C4-2B (cell line): ENCODE measurements at regions not wholly inside any gene's neighbourhood (a gene's known extent, or its start where the extent isn't known, plus 50 kb on each side); places are given as distances from the start of the nearest gene placed in this dataset.

Experiments used
- H3K27ac ChIP-seq: fragments of 450-650 bp; 2 replicates; pipeline ENCODE4 v1.5.1; 2017
- ZFX ChIP-seq: fragments of 450-650 bp; IDR thresholded peaks from 2 replicates; pipeline ENCODE4 v1.6.1; 2017
- TF ChIP-seq, protein P1 (sequence below): fragments of 450-650 bp; conservative IDR thresholded peaks from 2 replicates; pipeline ENCODE4 v1.5.1; 2017; ENCODE audit warnings: mild to moderate bottlenecking

DNA sequence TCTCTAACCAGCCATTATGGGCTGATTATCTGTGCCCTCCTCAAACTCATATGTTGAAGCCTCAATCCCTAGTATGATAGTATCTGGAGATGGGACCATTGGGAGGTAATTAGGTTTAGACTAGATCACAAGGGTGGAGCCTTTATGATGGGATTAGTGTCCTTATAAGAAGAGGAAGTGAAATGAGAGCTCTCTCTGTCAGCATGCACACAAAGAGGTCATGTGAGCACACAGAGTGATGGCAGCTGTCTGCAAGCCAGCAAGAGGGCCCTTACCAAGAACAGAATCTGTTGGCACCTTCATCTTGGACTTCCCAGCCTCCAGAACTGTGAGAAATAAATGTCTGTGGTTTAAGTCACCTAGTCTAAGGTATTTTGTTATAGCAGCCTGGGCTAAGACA lies 101.9 kb downstream of the PCTP start:
- no peak overlapping the region for H3K27ac ChIP-seq
- TF ChIP-seq, protein P1, sequence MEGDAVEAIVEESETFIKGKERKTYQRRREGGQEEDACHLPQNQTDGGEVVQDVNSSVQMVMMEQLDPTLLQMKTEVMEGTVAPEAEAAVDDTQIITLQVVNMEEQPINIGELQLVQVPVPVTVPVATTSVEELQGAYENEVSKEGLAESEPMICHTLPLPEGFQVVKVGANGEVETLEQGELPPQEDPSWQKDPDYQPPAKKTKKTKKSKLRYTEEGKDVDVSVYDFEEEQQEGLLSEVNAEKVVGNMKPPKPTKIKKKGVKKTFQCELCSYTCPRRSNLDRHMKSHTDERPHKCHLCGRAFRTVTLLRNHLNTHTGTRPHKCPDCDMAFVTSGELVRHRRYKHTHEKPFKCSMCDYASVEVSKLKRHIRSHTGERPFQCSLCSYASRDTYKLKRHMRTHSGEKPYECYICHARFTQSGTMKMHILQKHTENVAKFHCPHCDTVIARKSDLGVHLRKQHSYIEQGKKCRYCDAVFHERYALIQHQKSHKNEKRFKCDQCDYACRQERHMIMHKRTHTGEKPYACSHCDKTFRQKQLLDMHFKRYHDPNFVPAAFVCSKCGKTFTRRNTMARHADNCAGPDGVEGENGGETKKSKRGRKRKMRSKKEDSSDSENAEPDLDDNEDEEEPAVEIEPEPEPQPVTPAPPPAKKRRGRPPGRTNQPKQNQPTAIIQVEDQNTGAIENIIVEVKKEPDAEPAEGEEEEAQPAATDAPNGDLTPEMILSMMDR = no peak
- no peak for TF ChIP-seq ZFX

DNA sequence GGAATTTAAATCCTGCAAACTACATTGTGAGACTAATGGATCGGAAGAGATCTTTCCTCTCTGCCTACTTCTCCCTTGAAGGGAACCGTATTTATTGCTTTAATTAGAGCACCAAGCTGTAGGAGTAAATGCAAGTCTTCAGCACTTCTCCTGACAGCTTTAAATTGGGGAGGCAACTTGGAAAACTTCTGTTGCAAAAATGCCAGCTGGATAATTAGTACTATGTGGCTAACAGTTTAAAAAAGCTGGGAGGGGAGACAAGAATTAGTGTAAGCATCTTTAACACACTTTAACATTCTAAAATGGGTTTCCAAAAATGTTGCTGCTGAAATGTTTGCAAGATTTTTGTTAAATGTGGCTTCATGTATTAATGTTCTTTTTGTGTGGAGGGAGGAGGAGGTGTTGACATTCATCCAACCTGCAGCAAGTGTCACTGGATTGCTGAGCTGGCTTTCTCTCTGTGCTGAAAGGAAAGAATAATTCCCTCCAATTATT lies 108.5 kb downstream of the PCTP start:
- TF ChIP-seq, protein P1 = no peak
- TF ChIP-seq ZFX = no peak
- no peak overlapping the region for H3K27ac ChIP-seq

GRCh38 chr17:55865072-55865762 lies 114.4 kb downstream of the PCTP start:
- H3K27ac ChIP-seq = no peak overlapping the region
- TF ChIP-seq, protein P1 = no peak
- TF ChIP-seq ZFX = no peak

GRCh38 chr17:55870044-55870443 lies 119.2 kb downstream of the PCTP start:
- TF ChIP-seq, protein P1 = no peak
- no peak for TF ChIP-seq ZFX
- no peak overlapping the region for H3K27ac ChIP-seq

DNA sequence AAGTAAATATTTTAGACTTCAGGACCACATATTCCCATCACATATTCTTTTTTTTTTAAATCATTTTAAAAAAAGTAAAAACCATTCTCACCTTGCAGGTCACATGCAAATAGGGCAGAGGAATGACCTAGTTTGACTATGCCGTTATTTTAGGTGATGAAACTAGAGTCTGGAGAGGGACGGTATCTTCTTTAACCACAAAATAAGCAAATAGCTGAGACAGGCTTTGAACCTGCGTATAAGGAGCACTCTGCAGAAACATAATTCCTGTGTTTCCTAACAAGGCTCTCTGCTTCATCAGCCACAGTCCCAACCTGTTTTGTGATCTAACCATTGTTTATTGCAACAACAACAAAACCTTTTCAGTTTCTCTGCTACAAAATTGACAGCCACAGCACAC lies 121.5 kb downstream of the PCTP start:
- H3K27ac ChIP-seq = no peak overlapping the region
- TF ChIP-seq, protein P1 = no peak
- TF ChIP-seq ZFX = no peak

DNA sequence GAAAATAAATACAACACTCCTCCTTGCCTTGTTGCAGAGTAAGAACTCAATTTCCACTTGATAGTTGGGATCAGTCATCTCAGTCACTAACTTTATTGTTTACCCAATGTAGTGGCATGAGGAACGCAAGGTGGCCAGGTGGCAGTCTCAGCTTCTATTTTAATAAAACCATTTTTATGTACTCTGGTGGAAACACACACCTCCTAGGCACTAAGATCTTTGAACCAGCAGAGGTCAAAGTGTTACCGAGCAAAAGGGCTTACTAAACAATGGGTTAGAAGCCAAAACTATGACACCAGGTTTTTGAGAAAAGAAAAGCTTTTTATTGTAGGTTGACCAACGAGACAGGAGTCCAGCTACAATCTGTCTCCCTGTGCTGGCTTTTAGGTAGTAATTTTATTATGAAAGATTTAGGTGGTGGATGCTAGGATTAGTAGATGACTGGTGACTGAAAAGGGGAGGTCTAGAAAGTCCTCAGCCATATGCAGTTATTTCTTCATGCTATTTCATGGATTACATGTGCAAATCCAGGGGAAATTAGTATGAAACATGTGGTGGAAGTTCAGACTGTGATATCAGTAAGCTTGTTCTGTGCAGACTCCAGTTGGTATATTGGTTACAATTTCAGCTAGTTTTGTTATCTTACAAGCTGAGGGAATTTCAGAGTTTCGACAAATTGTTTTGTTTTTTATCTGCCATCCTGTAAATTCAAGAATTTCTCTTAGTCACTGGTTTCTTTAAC lies 122.3 kb downstream of the PCTP start:
- H3K27ac ChIP-seq = no peak overlapping the region
- TF ChIP-seq, protein P1 = no peak
- TF ChIP-seq ZFX = no peak

DNA sequence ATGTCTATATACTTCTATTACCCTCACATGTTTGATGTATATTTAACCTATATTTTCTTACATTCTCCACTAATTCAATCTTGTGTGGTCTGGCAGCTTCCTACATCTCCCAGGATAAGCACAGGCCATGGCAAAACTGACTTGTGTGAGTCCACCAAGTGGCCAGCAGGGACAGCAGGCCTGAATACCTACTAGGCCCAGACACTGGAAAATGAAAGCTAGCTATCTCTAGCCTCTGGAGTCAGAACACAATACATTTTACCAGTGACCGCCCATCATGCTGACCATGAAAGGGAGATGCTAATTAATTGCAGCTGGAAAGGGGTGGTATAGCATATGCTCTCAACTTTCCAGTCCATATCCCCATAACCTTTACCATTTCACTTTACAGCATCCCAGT lies 132.3 kb downstream of the PCTP start:
- H3K27ac ChIP-seq = no peak overlapping the region
- TF ChIP-seq, protein P1 = no peak; the same call in 1 of the 2 replicates
- TF ChIP-seq ZFX = no peak
